Keratinocyte (primary cell): ENCODE measurements at regions not wholly inside any gene's neighbourhood (a gene's known extent, or its start where the extent isn't known, plus 50 kb on each side); places are given as distances from the start of the nearest gene placed in this dataset.

Experiments used
- DNase-seq: peaks from one replicate; pipeline ENCODE4 v3.0.0-alpha.2; 2011; ENCODE audit warnings: low read depth, missing footprints, low spot score
- FAIRE-seq: peaks from 2 replicates; lab custom pipeline; 2011; peaks lifted over from hg19 to GRCh38; lab: Jason Lieb, UNC
- H2AFZ ChIP-seq: 2 replicates; pipeline ENCODE4 v1.6.0; 2012; ENCODE audit warnings: low read length, control low read depth, inconsistent platforms; ENCODE audit not compliant: control insufficient read depth
- H3K27ac ChIP-seq: 2 replicates; pipeline ENCODE4 v1.5.1; 2011; ENCODE audit warnings: low read length; ENCODE audit not compliant: control insufficient read depth, insufficient read depth
- H3K27me3 ChIP-seq: 3 replicates; pipeline ENCODE4 v1.6.0; 2011; ENCODE audit warnings: low read length; ENCODE audit not compliant: control insufficient read depth, insufficient read depth; ENCODE audit errors: extremely low read depth
- H3K36me3 ChIP-seq, 2 experiments: 2 replicates in 1 of 2; 3 replicates in 1 of 2; pipeline ENCODE4 v1.5.1; 2011; ENCODE audit warnings: low read length in 2 of 2, mild to moderate bottlenecking in 1 of 2; ENCODE audit not compliant: control insufficient read depth in 2 of 2, insufficient read depth in 2 of 2; ENCODE audit errors: extremely low read depth in 1 of 2
- H3K4me1 ChIP-seq: 3 replicates; pipeline ENCODE4 v1.5.1; 2011; ENCODE audit warnings: low read length; ENCODE audit not compliant: control insufficient read depth, insufficient read depth; ENCODE audit errors: extremely low read depth
- H3K4me2 ChIP-seq: 3 replicates; pipeline ENCODE4 v1.6.0; 2011; ENCODE audit warnings: low read depth, low read length; ENCODE audit not compliant: control insufficient read depth, insufficient read depth; ENCODE audit errors: extremely low read depth
- H3K4me3 ChIP-seq, 3 experiments: fragments of 200-600 bp in 1 of 3; sonication (generic) in 1 of 3; 2 replicates in 2 of 3; 3 replicates in 1 of 3; pipeline ENCODE4 v1.5.1; 2011 to 2016; ENCODE audit warnings: low read length in 3 of 3, mild to moderate bottlenecking in 3 of 3, control low read depth in 2 of 3, inconsistent platforms in 1 of 3, low read depth in 1 of 3, mixed read lengths in 1 of 3, mixed run types in 1 of 3, moderate library complexity in 1 of 3; ENCODE audit not compliant: control insufficient read depth in 2 of 3, insufficient read depth in 2 of 3; ENCODE audit errors: extremely low read depth in 1 of 3
- H3K79me2 ChIP-seq: 2 replicates; pipeline ENCODE4 v1.6.0; 2012; ENCODE audit warnings: low read length; ENCODE audit not compliant: control insufficient read depth, insufficient read depth
- H3K9ac ChIP-seq: 3 replicates; pipeline ENCODE4 v1.6.0; 2011; ENCODE audit warnings: low read length; ENCODE audit not compliant: control insufficient read depth, insufficient read depth; ENCODE audit errors: extremely low read depth
- H3K9me1 ChIP-seq: 3 replicates; pipeline ENCODE4 v1.6.0; 2011; ENCODE audit warnings: low read length; ENCODE audit not compliant: control insufficient read depth, insufficient read depth; ENCODE audit errors: extremely low read depth
- H3K9me3 ChIP-seq: 2 replicates; pipeline ENCODE4 v1.5.1; 2012; ENCODE audit warnings: low read depth, low read length; ENCODE audit not compliant: control insufficient read depth
- H4K20me1 ChIP-seq: 3 replicates; pipeline ENCODE4 v1.6.0; 2011; ENCODE audit warnings: low read length; ENCODE audit not compliant: control insufficient read depth, insufficient read depth; ENCODE audit errors: extremely low read depth
- EZH2 ChIP-seq: IDR thresholded peaks from one replicate; pipeline ENCODE4 v1.6.1; 2012; ENCODE audit warnings: inconsistent platforms, mild to moderate bottlenecking, low read length, moderate library complexity
- dilution Hi-C: fragments of 300-500 bp; cut with MboI; formaldehyde crosslinking; loops from one replicate; pipeline ENCODE4 v1.7.0; 2020; ENCODE audit warnings: low sequenced_read_pairs; ENCODE audit not compliant: extremely low pct_ligation_motif_present
- TF ChIP-seq, protein P1 (sequence below), 3 experiments: IDR thresholded peaks in 1 of 3; conservative IDR thresholded peaks in 1 of 3; optimal IDR thresholded peaks in 1 of 3; 2 replicates in 2 of 3; 3 replicates in 1 of 3; pipeline versions ENCODE3 to v1.5.1; 2011; ENCODE audit warnings: low read length in 3 of 3, mild to moderate bottlenecking in 3 of 3, moderate library complexity in 2 of 3, control low read depth in 1 of 3, inconsistent platforms in 1 of 3; ENCODE audit not compliant: insufficient read depth in 2 of 3; ENCODE audit errors: extremely low read depth in 1 of 3

- dilution Hi-C loops = no loop called here
- H2AFZ ChIP-seq = no peak overlapping the region
- no peak overlapping the region for H3K27ac ChIP-seq
- H3K9me3 ChIP-seq = no peaks in the 10 kb centered on the region
- H3K9ac ChIP-seq = no peak overlapping the region
- no peak overlapping the region for H3K4me2 ChIP-seq
- FAIRE-seq (no peak), DNase-seq (no peak)
- H3K4me1 ChIP-seq = no peaks in the 10 kb centered on the region
- H4K20me1 ChIP-seq = no peaks in the 10 kb centered on the region
- H3K79me2 ChIP-seq = no peaks in the 10 kb centered on the region
- TF ChIP-seq EZH2 = no peak
- TF ChIP-seq, protein P1, sequence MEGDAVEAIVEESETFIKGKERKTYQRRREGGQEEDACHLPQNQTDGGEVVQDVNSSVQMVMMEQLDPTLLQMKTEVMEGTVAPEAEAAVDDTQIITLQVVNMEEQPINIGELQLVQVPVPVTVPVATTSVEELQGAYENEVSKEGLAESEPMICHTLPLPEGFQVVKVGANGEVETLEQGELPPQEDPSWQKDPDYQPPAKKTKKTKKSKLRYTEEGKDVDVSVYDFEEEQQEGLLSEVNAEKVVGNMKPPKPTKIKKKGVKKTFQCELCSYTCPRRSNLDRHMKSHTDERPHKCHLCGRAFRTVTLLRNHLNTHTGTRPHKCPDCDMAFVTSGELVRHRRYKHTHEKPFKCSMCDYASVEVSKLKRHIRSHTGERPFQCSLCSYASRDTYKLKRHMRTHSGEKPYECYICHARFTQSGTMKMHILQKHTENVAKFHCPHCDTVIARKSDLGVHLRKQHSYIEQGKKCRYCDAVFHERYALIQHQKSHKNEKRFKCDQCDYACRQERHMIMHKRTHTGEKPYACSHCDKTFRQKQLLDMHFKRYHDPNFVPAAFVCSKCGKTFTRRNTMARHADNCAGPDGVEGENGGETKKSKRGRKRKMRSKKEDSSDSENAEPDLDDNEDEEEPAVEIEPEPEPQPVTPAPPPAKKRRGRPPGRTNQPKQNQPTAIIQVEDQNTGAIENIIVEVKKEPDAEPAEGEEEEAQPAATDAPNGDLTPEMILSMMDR (optimal IDR thresholded peaks at IDR 0.05 in 1 of 3, IDR thresholded peaks at IDR 0.05 in 1 of 3, conservative IDR thresholded peaks at IDR 0.05 in 1 of 3; ENCODE audit: extremely low read depth in 1 of 3, insufficient read depth in 2 of 3, low read length in 3 of 3) = no peak
- peaks cover 3% of the 10 kb centered on the region for H3K27me3 ChIP-seq
- no peaks in the 10 kb centered on the region for H3K9me1 ChIP-seq
- no peaks in the 10 kb centered on the region for H3K36me3 ChIP-seq
- no peak overlapping the region for H3K4me3 ChIP-seq
These were observed 433.2 kb downstream of the TNS3 start for GRCh38 chr7:47148536-47149207.

DNA sequence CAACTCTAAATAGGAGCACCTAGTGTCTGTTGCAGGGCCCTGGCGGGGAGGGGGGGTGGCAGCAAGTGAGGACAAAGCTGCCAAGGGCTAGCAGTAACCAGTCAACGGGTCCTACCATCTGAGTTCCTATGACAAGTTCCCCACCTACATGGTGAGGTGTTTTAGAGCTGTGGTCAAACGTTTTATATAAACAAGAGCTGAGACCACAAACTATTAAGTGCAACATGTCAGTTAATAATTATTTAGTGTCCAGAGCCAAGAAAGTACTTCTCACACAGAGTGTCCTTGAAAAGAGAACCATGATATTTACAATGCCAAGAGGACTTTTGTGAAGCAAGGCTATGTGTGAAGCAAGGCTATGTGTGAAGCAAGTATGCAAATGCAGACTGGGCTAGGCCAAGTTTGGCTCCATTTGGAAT is 434.7 kb downstream of the TNS3 start:
- Histone ChIP-seq H3K4me3 (no peak overlapping the region), H3K27me3 (peaks cover 8% of the 10 kb centered on the region), H3K4me2 (no peak overlapping the region), H3K4me1 (no peaks in the 10 kb centered on the region), H4K20me1 (no peaks in the 10 kb centered on the region), H3K9me3 (no peaks in the 10 kb centered on the region), H3K27ac (no peak overlapping the region), H3K36me3 (no peaks in the 10 kb centered on the region), H3K9ac (no peak overlapping the region), H3K9me1 (no peaks in the 10 kb centered on the region), H3K79me2 (no peaks in the 10 kb centered on the region), H2AFZ (no peak overlapping the region)
- no peak for TF ChIP-seq EZH2
- TF ChIP-seq, protein P1 (optimal IDR thresholded peaks at IDR 0.05 in 1 of 3, IDR thresholded peaks at IDR 0.05 in 1 of 3, conservative IDR thresholded peaks at IDR 0.05 in 1 of 3; ENCODE audit: extremely low read depth in 1 of 3, insufficient read depth in 2 of 3, low read length in 3 of 3) = no peak
- dilution Hi-C loops = no loop called here
- FAIRE-seq (no peak), DNase-seq (no peak)
